ENCODE measurements at regions not wholly inside any gene's neighbourhood (a gene's known extent, or its start where the extent isn't known, plus 50 kb on each side); places are given as distances from the start of the nearest gene placed in this dataset.

DNA sequence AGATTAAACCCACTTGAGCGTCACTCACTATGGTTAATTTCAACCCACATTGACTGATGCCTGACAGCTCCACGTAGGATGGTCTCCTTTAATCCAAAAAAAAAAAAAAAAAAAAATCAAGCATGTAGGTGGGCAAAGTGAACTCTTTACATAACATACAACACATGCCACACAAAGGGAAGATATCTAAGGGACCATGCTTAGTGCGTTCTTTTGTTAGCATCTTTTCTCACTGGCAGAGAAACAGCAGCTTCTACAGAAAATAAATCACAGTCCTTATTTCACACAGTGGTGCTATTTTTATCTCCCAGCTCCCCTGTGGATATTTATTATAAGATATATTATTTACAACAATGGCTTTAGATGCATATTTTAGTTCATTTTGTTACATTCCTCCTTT lies 652.0 kb upstream of the CELF2 start:
- TF ChIP-seq, protein P1, sequence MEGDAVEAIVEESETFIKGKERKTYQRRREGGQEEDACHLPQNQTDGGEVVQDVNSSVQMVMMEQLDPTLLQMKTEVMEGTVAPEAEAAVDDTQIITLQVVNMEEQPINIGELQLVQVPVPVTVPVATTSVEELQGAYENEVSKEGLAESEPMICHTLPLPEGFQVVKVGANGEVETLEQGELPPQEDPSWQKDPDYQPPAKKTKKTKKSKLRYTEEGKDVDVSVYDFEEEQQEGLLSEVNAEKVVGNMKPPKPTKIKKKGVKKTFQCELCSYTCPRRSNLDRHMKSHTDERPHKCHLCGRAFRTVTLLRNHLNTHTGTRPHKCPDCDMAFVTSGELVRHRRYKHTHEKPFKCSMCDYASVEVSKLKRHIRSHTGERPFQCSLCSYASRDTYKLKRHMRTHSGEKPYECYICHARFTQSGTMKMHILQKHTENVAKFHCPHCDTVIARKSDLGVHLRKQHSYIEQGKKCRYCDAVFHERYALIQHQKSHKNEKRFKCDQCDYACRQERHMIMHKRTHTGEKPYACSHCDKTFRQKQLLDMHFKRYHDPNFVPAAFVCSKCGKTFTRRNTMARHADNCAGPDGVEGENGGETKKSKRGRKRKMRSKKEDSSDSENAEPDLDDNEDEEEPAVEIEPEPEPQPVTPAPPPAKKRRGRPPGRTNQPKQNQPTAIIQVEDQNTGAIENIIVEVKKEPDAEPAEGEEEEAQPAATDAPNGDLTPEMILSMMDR (IDR thresholded peaks at IDR 0.05; ENCODE audit: unreplicated experiment), result no peak
- H3K27ac Mint-ChIP-seq (ENCODE audit: unreplicated experiment), result no peak overlapping the region
- H3K4me3 Mint-ChIP-seq (ENCODE audit: unreplicated experiment), result no peak overlapping the region
- peaks cover 5% of the 10 kb centered on the region for H3K4me1 Mint-ChIP-seq (ENCODE audit: unreplicated experiment)
- H3K36me3 Mint-ChIP-seq (ENCODE audit: low read depth, unreplicated experiment), result no peaks in the 10 kb centered on the region
- no peaks in the 10 kb centered on the region for H3K27me3 Mint-ChIP-seq (ENCODE audit: unreplicated experiment)
- no peak for DNase-seq (ENCODE audit: low spot score)
- no peaks in the 10 kb centered on the region for H3K9me3 Mint-ChIP-seq (ENCODE audit: unreplicated experiment)

DNA sequence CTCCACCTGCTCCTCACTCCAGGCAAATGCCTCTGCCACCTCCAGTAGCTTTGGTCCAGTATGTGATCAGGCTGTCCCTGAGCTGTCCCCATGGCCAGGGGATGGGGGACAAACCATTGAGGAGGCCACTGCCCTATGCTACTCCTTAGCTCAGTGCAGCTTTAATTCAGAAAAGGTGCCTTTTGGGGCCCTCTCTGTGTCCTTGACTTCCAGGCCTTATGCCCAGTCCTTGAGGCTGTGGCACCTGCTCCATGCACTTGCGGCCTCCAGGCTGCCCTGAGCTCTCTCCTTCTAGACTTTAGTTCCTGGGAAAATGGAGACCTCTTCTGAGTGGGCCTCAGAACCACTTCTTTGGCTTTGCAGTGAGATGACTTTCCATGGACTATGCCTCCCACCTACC lies 650.8 kb upstream of the CELF2 start:
- Mint-ChIP-seq H3K4me1 (ENCODE audit: unreplicated experiment) (peaks cover 5% of the 10 kb centered on the region), H3K9me3 (ENCODE audit: unreplicated experiment) (no peaks in the 10 kb centered on the region), H3K27ac (ENCODE audit: unreplicated experiment) (no peak overlapping the region), H3K27me3 (ENCODE audit: unreplicated experiment) (no peaks in the 10 kb centered on the region), H3K4me3 (ENCODE audit: unreplicated experiment) (no peak overlapping the region), H3K36me3 (ENCODE audit: low read depth, unreplicated experiment) (no peaks in the 10 kb centered on the region)
- no peak for DNase-seq (ENCODE audit: low spot score)
- TF ChIP-seq, protein P1 (IDR thresholded peaks at IDR 0.05; ENCODE audit: unreplicated experiment), result no peak

DNA sequence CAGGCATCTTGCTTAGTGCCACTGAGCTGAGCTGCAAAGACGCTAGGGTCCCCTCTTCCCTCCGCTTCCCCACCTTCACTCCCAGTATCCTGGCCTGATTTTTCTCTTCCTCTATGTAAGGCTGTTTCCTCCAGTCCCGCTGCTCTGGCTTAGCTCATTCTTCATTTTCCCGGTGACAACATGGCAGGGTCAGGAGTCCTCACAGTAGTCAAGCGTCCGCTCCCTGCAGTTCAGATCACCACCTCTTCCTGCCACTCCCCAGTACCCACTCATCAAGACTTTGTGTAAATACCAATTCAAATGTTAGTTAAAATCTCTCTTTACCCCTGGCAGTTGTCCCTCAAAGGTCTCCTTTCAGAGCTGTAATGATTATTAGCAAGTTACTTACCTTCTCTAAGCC lies 650.4 kb upstream of the CELF2 start:
- Mint-ChIP-seq H3K27me3 (ENCODE audit: unreplicated experiment) (no peaks in the 10 kb centered on the region), H3K27ac (ENCODE audit: unreplicated experiment) (no peak overlapping the region), H3K36me3 (ENCODE audit: low read depth, unreplicated experiment) (no peaks in the 10 kb centered on the region), H3K4me1 (ENCODE audit: unreplicated experiment) (peaks cover 5% of the 10 kb centered on the region), H3K4me3 (ENCODE audit: unreplicated experiment) (no peak overlapping the region), H3K9me3 (ENCODE audit: unreplicated experiment) (no peaks in the 10 kb centered on the region)
- TF ChIP-seq, protein P1 (IDR thresholded peaks at IDR 0.05; ENCODE audit: unreplicated experiment), result no peak
- no peak for DNase-seq (ENCODE audit: low spot score)

DNA sequence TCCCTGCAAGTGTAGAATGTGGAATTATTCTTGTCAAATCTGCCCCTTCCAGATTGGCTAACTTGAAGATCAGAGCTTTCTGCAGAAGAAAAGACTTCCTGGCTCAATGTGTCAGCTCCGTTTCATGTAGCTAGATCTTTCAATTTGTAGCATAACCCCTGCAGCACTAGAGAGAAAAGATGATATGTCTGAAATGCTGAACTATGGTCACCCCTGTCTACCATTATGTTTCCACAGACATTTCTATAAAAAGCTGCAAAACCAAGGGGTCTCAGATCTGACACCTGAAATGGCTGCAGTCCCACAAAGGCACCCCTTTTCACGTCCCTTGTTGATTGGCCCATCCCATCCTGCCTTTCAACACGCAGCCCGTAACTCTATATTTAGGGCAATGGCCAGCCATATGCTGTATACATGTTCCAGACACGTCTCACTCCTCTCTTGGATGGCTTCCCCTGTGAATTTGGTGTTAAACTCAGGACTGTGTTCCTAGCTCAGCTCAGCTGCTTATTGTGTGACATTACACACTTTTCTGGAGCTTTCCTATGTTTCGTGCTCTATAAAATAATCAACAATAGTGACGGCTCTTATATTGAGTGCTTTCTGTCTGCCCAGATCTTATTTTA lies 648.6 kb upstream of the CELF2 start:
- no peak overlapping the region for H3K4me3 Mint-ChIP-seq (ENCODE audit: unreplicated experiment)
- H3K9me3 Mint-ChIP-seq (ENCODE audit: unreplicated experiment), result no peaks in the 10 kb centered on the region
- peaks cover 12% of the 10 kb centered on the region for H3K4me1 Mint-ChIP-seq (ENCODE audit: unreplicated experiment)
- TF ChIP-seq, protein P1 (IDR thresholded peaks at IDR 0.05; ENCODE audit: unreplicated experiment), result no peak
- no peak overlapping the region for H3K27ac Mint-ChIP-seq (ENCODE audit: unreplicated experiment)
- H3K36me3 Mint-ChIP-seq (ENCODE audit: low read depth, unreplicated experiment), result no peaks in the 10 kb centered on the region
- peaks cover 3% of the 10 kb centered on the region for H3K27me3 Mint-ChIP-seq (ENCODE audit: unreplicated experiment)
- DNase-seq (ENCODE audit: low spot score), result no peak

DNA sequence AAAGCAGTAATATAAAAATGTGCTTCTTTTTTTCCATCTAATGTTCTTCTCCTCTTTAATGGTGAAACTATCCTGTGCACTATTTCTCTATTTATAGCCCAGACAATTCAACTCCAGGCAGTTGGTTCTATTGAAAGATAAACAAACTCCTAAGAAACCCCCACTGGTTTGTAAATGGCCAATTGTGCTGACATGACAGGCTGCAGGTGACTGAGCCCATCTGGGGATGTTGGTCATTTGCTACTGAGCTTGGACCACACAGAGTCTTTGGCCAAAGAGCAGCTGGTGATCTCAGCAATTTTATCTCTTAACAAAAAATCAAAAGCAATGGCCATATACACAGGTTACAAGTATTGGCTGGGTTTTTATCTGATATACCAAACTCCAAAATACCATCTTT lies 631.8 kb upstream of the CELF2 start:
- Mint-ChIP-seq H3K4me3 (ENCODE audit: unreplicated experiment) (no peak overlapping the region), H3K4me1 (ENCODE audit: unreplicated experiment) (no peaks in the 10 kb centered on the region), H3K36me3 (ENCODE audit: low read depth, unreplicated experiment) (no peaks in the 10 kb centered on the region), H3K9me3 (ENCODE audit: unreplicated experiment) (no peaks in the 10 kb centered on the region), H3K27me3 (ENCODE audit: unreplicated experiment) (no peaks in the 10 kb centered on the region), H3K27ac (ENCODE audit: unreplicated experiment) (no peak overlapping the region)
- TF ChIP-seq, protein P1 (IDR thresholded peaks at IDR 0.05; ENCODE audit: unreplicated experiment), result no peak
- DNase-seq (ENCODE audit: low spot score), result no peak
